Activated CD4-positive, alpha-beta T cell treated with anti-CD3 and anti-CD28 coated beads, Interleukin-2, amount 50 U/mL, for 24 hours (primary cell): ENCODE measurements at regions not wholly inside any gene's neighbourhood (a gene's known extent, or its start where the extent isn't known, plus 50 kb on each side); places are given as distances from the start of the nearest gene placed in this dataset.
"Not testable (repeated sequence)": the region's sequence is repeated elsewhere in the genome, so short reads cannot be mapped to it uniquely, and the experiment has no call there.

Source experiments
- DNase-seq, 2 donors: peaks; one replicate each; pipeline ENCODE4 v3.0.0-alpha.2; 2020; ENCODE audit warnings: low read depth in 1 of 2, low spot score in 1 of 2

DNA sequence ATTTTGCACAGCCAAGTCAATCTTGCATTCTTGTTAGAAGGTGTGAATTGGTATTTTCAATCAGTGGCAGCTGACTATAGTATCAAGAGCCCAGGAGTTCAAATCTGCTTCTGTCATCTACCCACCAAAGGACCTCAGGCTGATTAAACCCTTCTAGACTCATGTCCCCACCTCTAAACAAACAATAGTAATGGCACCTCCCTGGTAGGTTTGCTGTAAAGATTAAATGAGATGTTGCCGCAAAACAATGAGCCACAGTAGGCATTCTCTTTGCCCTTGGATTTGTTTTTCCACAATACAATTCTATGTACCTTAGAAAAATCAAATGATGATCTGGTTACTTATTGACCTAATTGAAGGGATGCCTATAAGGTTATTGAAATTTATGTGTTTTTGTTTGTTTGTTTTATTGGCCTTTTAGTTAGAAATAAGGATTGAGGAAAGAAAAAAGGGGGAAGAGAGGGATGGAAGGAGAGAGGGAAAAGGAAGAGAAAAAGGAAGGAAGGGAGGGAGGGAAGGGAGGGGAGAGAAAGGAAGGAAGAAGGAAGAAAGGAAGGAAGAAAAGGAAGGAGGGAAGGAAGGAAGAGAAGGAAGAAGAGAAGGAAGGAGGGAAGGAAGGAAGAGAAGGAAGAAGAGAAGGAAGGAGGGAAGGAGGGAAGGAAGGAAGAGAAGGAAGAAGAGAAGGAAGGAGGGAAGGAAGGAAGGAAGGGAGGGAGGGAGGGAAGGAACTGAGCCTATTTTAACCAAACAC, 110.7 kb downstream of the ETS2 start:
- no peak for DNase-seq

DNA sequence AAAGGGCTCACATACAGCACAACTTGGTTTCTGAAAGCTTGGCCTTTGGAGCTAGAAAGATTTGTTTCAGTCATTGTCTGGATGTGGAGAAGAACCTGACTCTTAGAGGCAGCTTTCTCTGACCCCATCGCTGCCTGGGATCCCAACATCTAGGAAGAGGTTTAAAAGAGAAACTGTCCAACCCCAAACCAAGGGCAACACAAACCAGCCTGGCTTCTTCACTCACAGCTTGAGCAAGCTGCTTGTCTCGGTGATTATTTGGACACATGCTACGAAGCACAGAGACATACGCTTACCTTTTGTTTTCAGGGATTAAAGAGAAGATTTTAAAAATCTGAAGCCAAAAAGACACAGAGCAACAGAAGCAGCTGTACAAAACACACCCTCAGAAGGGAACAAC, 109.8 kb downstream of the ETS2 start:
- DNase-seq, result no peak

DNA sequence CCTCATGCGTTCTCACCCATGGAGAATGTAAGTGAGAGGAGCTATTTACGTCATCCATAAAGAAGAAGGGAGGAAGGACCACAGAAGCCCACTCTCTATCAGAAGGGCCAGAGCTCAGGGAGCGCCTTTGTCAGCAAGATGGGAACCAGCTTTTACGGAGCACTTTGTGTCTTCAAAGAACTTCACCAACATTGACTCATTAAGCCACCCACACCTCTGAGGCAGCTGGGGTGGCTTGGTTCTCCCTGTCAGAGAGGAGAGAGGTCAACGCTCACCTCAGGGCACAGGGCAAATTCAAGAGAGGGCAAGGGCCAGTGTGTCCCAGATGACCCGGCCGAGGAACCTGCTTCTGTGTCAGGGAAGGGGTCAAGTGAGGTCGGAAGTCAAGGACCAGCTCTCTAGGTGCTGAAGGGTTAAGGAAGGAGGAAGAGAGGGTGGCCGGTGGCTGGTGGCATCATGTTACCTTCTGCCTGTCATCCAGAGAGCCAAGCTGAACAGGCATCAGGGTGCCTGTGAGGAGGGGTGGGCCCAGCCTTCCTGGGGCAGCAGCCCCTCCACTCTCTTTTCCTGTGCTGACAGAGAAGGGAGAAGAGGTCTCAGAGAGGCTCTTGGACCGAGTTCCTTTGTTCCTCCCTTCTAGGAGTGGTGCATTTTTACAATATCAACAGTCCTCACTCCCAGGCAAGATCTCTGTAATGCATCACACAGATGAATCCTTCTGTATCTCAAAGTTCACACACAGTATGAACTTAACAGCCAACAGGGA, 109.0 kb downstream of the ETS2 start:
- DNase-seq, result no peak

DNA sequence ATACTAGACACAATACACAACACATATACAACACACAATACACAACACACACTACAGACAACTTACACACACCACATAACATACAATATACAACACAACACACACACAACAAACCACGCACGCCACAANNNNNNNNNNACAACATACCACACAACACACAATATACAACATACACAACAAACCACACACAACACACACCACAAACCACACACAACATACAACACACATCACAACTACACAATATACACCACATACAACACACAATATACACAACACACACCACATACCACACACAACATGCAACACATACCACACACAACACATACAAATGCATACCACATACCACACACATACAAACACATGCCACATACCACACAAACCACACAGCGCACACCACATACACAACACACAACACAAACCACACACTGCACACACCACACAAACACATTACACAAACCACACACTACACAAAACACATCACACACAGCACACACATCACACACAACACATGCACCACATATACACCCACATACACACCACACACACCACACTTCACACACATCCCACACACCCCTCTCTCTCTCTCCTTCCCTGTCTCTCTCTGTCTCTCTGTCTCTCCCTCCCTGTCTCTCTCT, 108.3 kb downstream of the ETS2 start:
- no peak for DNase-seq

DNA sequence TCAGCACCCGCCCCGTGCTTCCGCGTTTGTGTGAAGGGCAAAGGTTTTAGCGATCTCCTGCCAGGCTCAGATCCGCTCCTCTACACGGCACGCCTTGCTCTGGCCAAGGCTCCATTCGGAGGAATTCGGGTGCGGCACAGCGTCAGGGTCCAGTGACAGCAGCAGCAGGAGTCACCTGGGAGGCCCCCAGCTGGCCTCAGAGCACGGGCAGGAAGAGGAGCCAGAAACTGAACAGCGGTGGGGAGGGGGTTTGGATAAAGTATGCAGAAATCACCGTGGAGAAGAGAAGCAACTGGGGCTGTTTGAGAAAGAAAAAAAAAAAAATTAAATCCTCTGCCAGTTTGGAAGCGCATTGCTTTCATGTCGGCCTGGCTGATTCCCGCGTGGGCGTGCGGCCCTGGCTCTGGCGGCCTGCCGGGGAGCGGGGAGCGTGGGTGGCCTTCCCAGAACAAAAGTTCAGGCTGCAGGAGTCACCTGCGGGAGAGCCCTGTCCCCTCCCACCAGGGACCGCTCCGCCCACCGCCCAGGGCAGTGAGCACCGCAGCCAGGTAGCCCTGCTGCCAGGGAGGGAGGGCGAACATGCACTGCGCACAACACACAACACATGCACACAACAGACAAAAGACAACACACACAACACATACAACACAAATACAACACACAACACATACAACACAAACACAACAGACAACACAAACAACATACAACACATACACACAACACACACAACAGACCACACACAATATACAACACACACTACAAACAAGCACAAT, 107.6 kb downstream of the ETS2 start:
- DNase-seq, result no peak

DNA sequence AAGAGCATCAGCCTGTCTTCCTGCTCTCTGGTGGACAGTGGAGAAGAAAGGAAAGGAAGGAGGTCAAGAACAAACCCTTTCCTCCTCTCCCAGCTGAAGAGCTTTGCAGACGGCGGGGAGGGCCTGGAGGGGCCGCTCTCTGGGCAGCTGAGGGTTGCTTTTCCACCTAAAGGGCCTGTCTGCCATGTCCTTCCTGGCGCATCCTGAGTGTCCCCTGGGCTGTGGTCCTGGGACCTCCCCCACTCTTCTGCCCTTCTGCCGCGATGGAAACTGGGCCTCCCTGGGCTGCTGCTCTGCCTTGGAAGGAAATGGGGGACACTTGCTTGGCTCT, 107.0 kb downstream of the ETS2 start:
- no peak for DNase-seq

- DNase-seq, result no peak
Observed at GRCh38 chr21:38912102-38912629, 106.4 kb downstream of the ETS2 start.

GRCh38 chr21:38911484-38912101, 105.9 kb downstream of the ETS2 start:
- DNase-seq, result no peak

DNA sequence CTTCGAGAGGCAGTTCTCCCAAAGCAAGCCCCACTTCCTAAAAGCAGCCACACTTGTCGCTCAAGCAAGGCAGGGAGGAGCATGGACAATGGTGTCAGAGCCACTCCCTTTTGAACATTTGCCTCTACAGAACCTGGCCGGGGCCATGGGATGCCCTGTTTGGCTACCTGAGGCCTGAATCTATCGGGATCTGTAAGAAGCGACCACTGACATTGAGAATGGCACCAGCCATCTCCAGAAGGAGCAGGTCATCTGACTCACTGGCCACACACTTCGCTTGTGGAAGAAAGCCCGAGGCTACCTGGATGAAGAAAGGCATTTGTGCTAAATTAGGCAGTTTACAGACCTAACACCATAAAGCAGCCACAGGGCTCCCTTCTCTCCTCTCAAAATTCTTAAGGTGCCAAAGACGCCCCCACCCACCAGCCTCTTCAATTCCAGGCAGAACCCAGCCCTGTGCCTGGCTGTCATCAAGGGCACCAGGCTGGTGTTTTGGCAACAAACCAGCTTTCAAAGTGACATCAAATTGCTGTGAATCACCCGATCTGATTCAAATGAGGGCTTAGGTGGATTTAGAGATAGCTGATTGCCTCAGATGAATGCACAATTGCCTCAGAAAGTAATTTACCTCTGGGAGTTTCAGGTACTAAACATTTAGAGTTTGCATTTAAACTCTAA, 104.8 kb downstream of the ETS2 start:
- DNase-seq, result no peak

DNA sequence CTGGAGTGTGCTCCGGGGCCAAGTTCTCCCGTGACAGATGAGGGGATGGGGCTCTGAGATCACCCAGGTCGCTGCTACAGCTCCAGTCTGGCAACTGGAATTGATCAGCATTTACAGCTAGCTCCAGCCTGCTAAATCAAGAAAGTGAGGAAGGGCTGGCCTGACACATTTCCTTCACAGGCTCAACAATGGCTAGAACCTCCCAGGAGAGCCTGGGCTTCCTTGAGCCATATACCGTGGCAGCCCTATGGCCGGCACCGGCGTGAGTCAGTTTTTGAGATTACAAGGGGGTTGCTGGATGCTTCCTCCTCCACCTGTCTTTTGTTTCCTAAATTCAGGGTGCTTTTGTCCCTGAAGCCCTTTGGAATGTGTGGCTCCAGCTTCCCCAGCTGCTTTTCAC, 104.2 kb downstream of the ETS2 start:
- no peak for DNase-seq

DNA sequence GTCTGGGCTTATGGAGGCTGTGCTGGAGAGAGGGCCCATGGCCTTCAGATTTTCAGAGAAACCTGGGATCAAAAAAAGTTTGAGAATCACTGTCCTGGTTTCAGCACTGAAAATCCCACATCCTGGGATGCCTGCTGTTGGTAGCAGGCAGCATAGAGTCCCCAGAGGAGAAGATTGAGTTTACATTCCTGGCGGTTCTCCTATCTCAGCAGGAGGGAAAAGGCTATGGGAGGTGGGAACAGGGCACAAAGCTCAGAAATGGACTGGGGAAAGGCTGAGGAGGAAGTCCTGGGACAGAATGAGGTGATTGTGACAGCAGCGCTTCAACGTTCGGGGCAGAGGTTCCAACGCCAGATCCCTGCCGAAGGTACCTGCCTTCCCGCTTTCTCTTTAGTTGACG, 103.4 kb downstream of the ETS2 start:
- DNase-seq, result no peak

DNA sequence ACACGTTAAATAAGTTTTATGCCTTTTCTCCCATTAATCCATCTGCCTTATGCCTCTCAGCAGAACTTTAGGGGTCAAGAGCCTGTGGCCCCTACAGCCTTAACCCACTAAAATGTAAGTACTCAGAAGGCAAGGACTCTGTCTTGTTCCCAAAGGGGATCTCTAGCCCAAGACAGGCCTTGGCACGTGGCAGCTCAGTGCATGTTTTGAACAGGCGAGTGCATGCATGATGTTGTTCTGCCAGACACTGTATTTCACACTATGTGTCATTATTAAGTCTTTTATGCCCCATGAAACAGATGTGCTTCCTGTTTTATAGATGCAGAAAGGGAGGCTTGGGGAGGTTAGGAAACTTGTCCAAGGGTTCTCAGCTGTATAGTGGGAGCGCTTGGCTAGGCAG, 102.8 kb downstream of the ETS2 start:
- no peak for DNase-seq

DNA sequence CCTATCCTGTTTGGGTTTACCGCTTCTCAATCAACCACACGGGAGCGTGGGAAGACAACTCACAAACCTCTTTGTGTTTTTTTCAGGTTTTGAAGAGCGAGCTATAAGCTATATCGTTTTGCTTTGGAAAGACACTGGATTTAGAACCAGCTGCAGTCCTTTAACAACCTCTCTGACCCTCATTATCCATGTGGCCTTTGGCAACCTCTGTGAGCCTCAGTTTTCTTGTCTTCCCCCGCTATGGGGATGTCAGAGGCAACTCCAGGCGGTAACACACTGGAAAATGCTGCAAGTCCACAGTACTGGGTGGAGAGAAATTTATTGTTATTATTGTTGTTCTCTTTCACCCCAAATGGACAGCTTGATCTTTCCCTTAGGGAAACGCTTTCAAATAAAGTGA, 100.0 kb downstream of the ETS2 start:
- DNase-seq, result no peak

DNA sequence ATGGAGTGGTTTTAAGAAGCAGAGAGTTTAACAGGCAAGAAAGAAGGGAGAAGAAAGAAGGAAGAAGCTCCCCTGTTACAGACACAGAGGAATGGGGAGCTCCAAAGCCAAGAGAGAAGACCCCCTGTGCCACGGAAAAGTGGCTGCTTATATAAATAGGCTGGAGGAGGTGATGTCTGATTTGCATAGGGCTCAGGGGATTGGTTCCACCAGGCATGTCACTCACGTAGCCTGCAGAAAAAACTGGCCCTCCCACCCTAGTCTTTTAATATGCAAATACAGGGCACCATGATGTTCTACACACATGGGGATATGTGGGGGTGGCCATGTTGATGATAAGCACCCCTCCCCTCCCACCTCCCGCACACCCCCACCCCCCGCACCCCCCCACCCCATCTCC, 99.6 kb downstream of the ETS2 start:
- no peak for DNase-seq

DNA sequence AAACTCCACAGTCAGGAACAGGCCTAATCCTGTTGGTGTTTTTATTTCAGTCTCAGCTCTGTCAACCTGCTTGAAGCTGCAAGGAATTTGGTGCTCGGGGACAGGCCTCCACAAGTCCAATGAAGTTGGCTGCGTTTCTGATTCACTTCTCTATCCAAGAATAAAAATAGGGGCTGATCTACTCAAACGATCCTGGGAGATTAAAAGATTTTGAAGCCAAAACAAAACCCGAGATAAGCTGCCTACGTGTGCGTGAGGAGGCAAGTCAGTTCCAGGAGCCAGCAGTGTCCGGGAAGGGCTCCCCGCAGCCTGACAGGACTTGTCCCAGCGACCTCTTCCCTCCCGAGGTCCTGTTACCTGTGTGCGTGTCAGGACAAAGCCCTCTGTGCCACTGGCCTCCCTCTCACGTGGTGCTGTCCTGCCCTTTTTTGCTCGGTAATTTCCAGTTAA, 98.0 kb downstream of the ETS2 start:
- no peak for DNase-seq

DNA sequence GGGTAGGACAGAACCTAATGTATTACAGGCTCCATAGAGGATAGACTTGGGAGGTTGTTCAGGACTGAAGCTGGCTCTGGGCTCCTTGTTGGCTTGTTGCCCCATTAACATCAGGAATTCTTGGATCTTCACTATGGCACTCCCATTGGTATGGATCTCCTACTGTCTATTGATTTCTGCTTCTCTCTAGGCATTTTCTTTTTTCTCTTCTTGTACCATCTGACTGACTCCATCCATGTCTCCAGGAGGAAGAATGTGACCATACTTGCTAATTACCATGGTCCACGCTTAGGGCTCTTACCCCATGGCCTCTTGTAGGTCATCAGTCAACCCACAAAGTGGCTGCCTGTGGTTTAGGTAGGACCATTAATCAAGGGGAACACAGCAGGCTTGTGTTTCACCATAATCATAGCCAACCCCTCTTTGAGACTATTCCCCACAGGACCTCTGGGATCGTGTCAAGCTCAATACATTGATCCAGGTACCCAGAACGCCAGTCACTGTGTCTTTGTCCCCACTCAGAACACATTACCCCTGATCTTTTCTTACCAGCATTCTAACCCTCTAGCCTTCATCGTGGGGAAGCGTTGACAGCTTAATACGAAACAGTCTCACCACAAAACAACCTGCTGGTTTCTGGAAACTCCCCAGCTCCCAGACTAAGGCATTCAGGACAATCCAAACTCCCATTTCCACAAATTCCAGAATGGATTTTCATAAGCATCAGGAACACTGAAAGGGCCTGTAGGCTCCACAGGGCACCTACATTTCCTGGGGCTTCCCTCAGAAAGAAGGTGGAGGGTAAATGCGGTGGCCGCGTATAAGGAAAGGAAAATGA, 97.1 kb downstream of the ETS2 start:
- DNase-seq, result no peak

DNA sequence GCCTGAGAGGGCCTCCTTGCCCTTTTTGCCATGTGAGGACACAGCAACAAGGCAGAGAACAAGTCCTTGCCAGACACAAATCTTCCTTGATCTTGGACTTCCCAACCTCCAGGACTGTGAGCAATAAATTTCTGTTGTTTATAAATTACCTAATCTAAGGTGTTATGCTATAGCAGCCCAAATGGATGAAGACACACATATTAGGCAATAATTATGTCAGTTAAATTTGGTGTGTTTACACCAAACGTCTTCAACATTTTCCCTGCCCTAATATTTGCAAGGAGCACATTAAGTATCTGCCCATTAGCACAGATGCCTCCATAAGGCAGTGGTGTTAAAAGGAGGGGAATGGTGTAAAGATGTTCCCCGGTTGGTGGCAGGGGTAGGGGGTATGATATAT, 94.8 kb downstream of the ETS2 start:
- no peak for DNase-seq

- DNase-seq, result not testable (repeated sequence)
Observed at GRCh38 chr21:38899985-38900384, 94.3 kb downstream of the ETS2 start.

DNA sequence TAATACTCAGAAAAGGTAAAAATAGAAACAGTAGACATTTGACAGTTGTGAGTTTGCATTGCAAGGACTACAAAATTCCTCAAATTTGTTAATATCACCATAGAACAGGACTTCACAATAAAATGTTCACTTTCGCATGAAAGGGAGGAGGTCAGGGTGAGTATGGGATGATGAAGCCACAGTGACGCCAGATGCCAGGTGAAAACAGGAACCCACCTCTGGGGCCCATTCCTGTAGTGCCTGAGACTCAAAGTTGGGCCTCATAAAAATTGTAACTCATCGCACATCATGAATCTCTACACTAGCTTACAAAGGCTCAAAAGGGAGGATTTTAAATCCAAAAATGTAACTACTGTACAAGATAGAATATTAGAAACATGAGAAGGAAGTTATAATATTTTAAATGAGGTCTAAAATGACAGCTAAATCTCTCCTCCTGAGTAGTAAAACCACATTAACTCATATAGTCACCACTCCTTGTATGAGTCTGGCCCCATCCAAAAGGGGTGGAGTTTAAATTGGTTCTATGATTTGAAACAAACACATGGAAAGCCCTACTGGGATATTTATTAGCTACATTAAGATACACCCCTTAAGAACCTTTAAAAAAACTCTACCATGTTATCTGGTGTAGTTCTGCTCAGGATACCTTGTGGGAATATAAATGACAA, 93.7 kb downstream of the ETS2 start:
- DNase-seq, result no peak
